ENCODE measurements at regions not wholly inside any gene's neighbourhood (a gene's known extent, or its start where the extent isn't known, plus 50 kb on each side); places are given as distances from the start of the nearest gene placed in this dataset.

- H2AFZ ChIP-seq (replicated peaks; ENCODE audit: low read length, poor library complexity), result no peak overlapping the region
- no peak overlapping the region for H3K27ac ChIP-seq (ENCODE audit: insufficient read depth, low read length)
- no TSS peak for BruUV-seq (replicated peaks)
- dilution Hi-C loops (cut with HindIII; ENCODE audit: low sequenced_read_pairs, unreplicated experiment), result no loop called here
- ATAC-seq (ENCODE audit: low read depth) (no peak), DNase-seq (no peak)
- H3K36me3 ChIP-seq (ENCODE audit: control insufficient read depth, insufficient read depth, low read length), result no peaks in the 10 kb centered on the region
- H2BK120ac ChIP-seq (ENCODE audit: low read depth, low read length), result no peak overlapping the region
- in situ Hi-C loops (cut with MboI; ENCODE audit: low sequenced_read_pairs), result no loop called here
- H3K9ac ChIP-seq (ENCODE audit: low read depth, low read length), result no peak overlapping the region
- no peak overlapping the region for H2BK5ac ChIP-seq (ENCODE audit: low read depth, low read length, poor library complexity, severe bottlenecking)
- TF ChIP-seq CHD1 (IDR thresholded peaks at IDR 0.05; ENCODE audit: low read depth, low read length), result no peak
- TF ChIP-seq MAFK (IDR thresholded peaks at IDR 0.05; ENCODE audit: low read depth, low read length), result no peak
- H3K23ac ChIP-seq (ENCODE audit: low read depth, low read length), result no peak overlapping the region
- H3K79me1 ChIP-seq (ENCODE audit: low read depth in 1 of 2, low read length in 2 of 2), result no peaks in the 10 kb centered on the region
- no peak overlapping the region for H3K4me2 ChIP-seq (ENCODE audit: low read depth, low read length)
- 63% methylated on average over 1 of the region's 3 CpGs; no CpG with 5 or more reads in 1 of the 2 experiments for WGBS, 2 experiments (ENCODE audit: extremely low coverage in 2 of 2, insufficient read length in 1 of 2)
- ChIA-PET CTCF (no interaction called here), POLR2A (ENCODE audit: unreplicated experiment) (interaction anchor here (0.6 kb wide), 1 partner anchor 9 kb away, joined by 4 read pairs; no protein-coding TSS in a partner anchor)
- H4K8ac ChIP-seq (ENCODE audit: low read depth in 2 of 2, low read length in 2 of 2), result no peak overlapping the region
- H3K56ac ChIP-seq (ENCODE audit: extremely low read depth, insufficient read depth, low read length), result no peak overlapping the region
- no peak overlapping the region for H2AK9ac ChIP-seq (replicated peaks; ENCODE audit: low read depth, low read length, poor library complexity)
- H2BK20ac ChIP-seq (ENCODE audit: low read depth, low read length), result no peak overlapping the region
- H3K4ac ChIP-seq (ENCODE audit: low read depth, low read length), result no peak overlapping the region
- H3K4me1 ChIP-seq (ENCODE audit: control insufficient read depth, insufficient read depth, low read length), result no peaks in the 10 kb centered on the region
- H4K20me1 ChIP-seq (ENCODE audit: insufficient read depth, low read length), result no peaks in the 10 kb centered on the region
- H3K9me3 ChIP-seq (ENCODE audit: control insufficient read depth, insufficient read depth, low read length), result no peaks in the 10 kb centered on the region
- intact Hi-C loops (cut with micrococcal nuclease), result no loop called here
- H4K5ac ChIP-seq (ENCODE audit: low read depth, low read length), result no peak overlapping the region
- no peak overlapping the region for H3K14ac ChIP-seq (replicated peaks; ENCODE audit: low read depth, low read length)
- no peak overlapping the region for H4K91ac ChIP-seq (ENCODE audit: insufficient read depth, low read depth, low read length)
- H2BK15ac ChIP-seq (ENCODE audit: low read depth, low read length), result no peak overlapping the region
- H2AK5ac ChIP-seq (ENCODE audit: low read depth, low read length), result no peak overlapping the region
- H3K18ac ChIP-seq (ENCODE audit: low read depth, low read length), result no peak overlapping the region
- no peaks in the 10 kb centered on the region for H3K27me3 ChIP-seq (ENCODE audit: control insufficient read depth, insufficient read depth, low read length)
- H3K9me1 ChIP-seq (ENCODE audit: insufficient read depth, low read length), result no peaks in the 10 kb centered on the region
- no peak overlapping the region for H3K4me3 ChIP-seq (ENCODE audit: insufficient read depth, low read depth, low read length)
Observed at GRCh38 chr2:88254437-88255091, 84.4 kb downstream of the THNSL2 start.
